ENCODE measurements at regions not wholly inside any gene's neighbourhood (a gene's known extent, or its start where the extent isn't known, plus 50 kb on each side); places are given as distances from the start of the nearest gene placed in this dataset.

DNA sequence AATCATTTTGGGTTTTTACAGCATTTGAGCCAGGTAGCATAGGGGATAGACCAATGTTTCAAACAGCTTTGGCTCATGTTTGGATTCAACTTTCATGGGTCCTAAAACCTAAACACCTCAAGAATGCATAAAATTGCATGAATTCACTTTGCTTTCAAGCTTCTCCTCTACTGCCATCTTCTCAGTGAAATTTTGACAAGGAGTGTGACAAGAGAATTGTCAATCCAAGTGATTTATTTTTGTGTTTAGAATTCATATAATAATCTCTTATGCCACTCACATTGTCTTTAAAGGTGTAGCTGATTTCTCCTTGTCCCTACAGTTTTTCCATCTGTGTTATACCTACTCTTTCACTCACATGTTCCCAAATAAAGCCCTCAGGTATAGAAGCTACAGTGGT lies 264.8 kb upstream of the RND3 start:
- H3K27ac ChIP-seq (ENCODE audit: insufficient read depth, low read length, poor library complexity, severe bottlenecking) = no peak overlapping the region
- no peaks in the 10 kb centered on the region for H3K36me3 ChIP-seq (ENCODE audit: control insufficient read depth, insufficient read depth, low read length)
- DNase-seq = no peak

DNA sequence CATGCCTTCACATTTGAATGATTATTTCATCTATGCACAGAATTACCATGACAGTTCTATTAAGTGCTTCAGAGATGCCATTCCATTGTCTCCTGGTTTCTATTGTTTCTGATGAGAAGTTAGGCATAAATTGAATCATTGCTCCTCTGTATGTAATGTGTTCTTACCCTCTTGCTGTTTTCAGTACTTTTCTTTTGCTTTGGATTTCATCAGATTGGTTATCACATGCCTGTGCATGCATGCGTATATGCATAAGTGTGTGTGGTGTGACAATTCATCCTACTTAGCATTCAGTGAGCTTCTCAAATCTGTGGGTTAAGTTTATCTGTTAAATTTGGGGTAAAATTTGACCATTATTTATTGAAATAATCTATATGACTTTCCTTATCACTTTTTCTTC lies 263.3 kb upstream of the RND3 start:
- Histone ChIP-seq H3K4me3 (ENCODE audit: insufficient read depth, low read depth, low read length, poor library complexity, severe bottlenecking) (no peak overlapping the region), H3K27ac (ENCODE audit: insufficient read depth, low read length, poor library complexity, severe bottlenecking) (no peak overlapping the region), H3K9me3 (ENCODE audit: control insufficient read depth, low read length) (no peaks in the 10 kb centered on the region), H3K27me3 (replicated peaks; ENCODE audit: control insufficient read depth, insufficient read depth, low read length, poor library complexity, severe bottlenecking) (no peaks in the 10 kb centered on the region), H3K36me3 (ENCODE audit: control insufficient read depth, insufficient read depth, low read length) (no peaks in the 10 kb centered on the region), H3K4me1 (ENCODE audit: control insufficient read depth, insufficient read depth, low read length, poor library complexity, severe bottlenecking) (no peaks in the 10 kb centered on the region)
- no peak for DNase-seq

More for the DNA sequence above, 264.8 kb upstream of the RND3 start:
- H3K9me3 ChIP-seq (ENCODE audit: control insufficient read depth, low read length) = no peaks in the 10 kb centered on the region
- H3K27me3 ChIP-seq (replicated peaks; ENCODE audit: control insufficient read depth, insufficient read depth, low read length, poor library complexity, severe bottlenecking) = no peaks in the 10 kb centered on the region
- H3K4me1 ChIP-seq (ENCODE audit: control insufficient read depth, insufficient read depth, low read length, poor library complexity, severe bottlenecking) = no peaks in the 10 kb centered on the region
- no peak overlapping the region for H3K4me3 ChIP-seq (ENCODE audit: insufficient read depth, low read depth, low read length, poor library complexity, severe bottlenecking)

DNA sequence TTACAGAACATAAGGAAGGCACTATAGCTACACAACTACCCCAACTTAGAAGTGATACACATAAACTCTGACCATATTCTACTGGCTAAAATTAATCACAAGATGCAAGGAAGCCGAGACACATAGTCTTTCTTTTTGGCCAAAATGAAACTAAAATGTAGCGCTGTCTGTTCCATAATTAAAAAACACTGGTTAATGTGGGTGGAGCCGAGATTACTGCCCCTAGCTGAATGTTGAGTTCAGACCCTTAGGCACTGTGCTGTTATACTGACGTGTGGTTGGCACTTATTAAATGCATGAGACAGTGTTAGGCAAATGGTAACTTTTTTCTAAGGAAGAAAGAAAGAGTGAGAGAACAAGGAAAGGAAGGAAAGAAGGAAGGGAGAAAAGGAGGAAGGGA lies 254.6 kb upstream of the RND3 start:
- no peaks in the 10 kb centered on the region for H3K4me1 ChIP-seq (ENCODE audit: control insufficient read depth, insufficient read depth, low read length, poor library complexity, severe bottlenecking)
- no peak for DNase-seq
- H3K27me3 ChIP-seq (replicated peaks; ENCODE audit: control insufficient read depth, insufficient read depth, low read length, poor library complexity, severe bottlenecking) = no peaks in the 10 kb centered on the region
- H3K27ac ChIP-seq (ENCODE audit: insufficient read depth, low read length, poor library complexity, severe bottlenecking) = no peak overlapping the region
- no peaks in the 10 kb centered on the region for H3K9me3 ChIP-seq (ENCODE audit: control insufficient read depth, low read length)
- H3K4me3 ChIP-seq (ENCODE audit: insufficient read depth, low read depth, low read length, poor library complexity, severe bottlenecking) = no peak overlapping the region
- H3K36me3 ChIP-seq (ENCODE audit: control insufficient read depth, insufficient read depth, low read length) = no peaks in the 10 kb centered on the region

DNA sequence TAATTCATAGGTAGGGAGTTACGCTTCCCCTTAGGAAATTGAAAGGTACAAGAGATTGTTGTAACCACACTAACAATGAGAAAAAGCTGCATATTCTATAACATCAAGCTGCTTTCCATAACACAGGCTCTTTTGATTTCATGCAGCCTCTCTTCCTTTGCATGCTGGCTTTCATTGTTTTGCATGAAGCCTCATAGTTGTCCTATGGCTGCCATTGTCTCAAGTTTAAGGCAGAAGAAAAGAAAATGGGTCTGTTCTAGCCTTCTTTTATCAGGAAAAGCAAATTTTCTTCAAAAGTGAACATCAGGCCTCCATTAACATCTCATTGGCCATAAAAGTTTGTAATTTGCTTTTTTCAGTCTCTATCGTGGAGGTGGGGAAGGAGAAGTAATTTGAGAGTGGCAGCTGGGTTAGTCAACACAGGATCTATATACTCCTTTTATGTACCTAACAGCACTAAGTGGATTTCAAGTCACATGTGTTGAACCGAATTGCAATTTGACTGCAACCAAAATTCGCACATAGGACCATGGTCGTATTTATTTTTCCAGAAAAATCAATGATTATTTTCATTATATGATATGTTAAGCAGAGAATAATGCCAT lies 248.5 kb upstream of the RND3 start:
- H3K36me3 ChIP-seq (ENCODE audit: control insufficient read depth, insufficient read depth, low read length) = no peaks in the 10 kb centered on the region
- H3K27me3 ChIP-seq (replicated peaks; ENCODE audit: control insufficient read depth, insufficient read depth, low read length, poor library complexity, severe bottlenecking) = no peaks in the 10 kb centered on the region
- no peak overlapping the region for H3K27ac ChIP-seq (ENCODE audit: insufficient read depth, low read length, poor library complexity, severe bottlenecking)
- no peak for DNase-seq
- no peaks in the 10 kb centered on the region for H3K9me3 ChIP-seq (ENCODE audit: control insufficient read depth, low read length)
- H3K4me3 ChIP-seq (ENCODE audit: insufficient read depth, low read depth, low read length, poor library complexity, severe bottlenecking) = no peak overlapping the region
- no peaks in the 10 kb centered on the region for H3K4me1 ChIP-seq (ENCODE audit: control insufficient read depth, insufficient read depth, low read length, poor library complexity, severe bottlenecking)

DNA sequence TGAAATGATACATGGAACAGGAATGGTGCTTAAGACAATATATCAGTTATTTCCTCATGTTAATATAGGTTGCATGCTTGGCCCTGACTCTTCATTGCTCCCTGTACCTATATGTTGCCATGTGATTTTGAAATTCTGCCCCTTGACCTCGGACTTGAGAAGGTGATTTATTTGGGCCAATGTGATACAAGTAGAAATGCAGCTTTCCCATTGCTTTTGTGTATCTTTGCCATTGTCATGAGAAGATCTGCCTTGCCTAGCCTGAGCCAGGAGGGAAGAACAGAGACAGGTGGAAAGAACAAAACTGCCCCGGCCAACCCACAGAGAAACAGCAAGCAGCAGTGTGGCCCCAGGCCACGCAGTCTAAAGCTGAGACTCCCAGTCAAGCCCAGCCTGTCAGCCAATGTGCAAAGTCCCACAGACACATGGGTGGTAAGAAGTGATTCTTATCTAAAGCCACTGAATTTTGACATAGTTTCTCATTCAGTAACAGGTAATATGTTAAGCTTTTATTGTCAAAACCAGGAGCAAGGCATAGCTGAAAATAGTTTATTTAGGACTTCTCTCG lies 245.7 kb upstream of the RND3 start:
- no peaks in the 10 kb centered on the region for H3K27me3 ChIP-seq (replicated peaks; ENCODE audit: control insufficient read depth, insufficient read depth, low read length, poor library complexity, severe bottlenecking)
- no peak for DNase-seq
- H3K9me3 ChIP-seq (ENCODE audit: control insufficient read depth, low read length) = no peaks in the 10 kb centered on the region
- H3K27ac ChIP-seq (ENCODE audit: insufficient read depth, low read length, poor library complexity, severe bottlenecking) = no peak overlapping the region
- no peaks in the 10 kb centered on the region for H3K4me1 ChIP-seq (ENCODE audit: control insufficient read depth, insufficient read depth, low read length, poor library complexity, severe bottlenecking)
- H3K4me3 ChIP-seq (ENCODE audit: insufficient read depth, low read depth, low read length, poor library complexity, severe bottlenecking) = no peak overlapping the region
- no peaks in the 10 kb centered on the region for H3K36me3 ChIP-seq (ENCODE audit: control insufficient read depth, insufficient read depth, low read length)

DNA sequence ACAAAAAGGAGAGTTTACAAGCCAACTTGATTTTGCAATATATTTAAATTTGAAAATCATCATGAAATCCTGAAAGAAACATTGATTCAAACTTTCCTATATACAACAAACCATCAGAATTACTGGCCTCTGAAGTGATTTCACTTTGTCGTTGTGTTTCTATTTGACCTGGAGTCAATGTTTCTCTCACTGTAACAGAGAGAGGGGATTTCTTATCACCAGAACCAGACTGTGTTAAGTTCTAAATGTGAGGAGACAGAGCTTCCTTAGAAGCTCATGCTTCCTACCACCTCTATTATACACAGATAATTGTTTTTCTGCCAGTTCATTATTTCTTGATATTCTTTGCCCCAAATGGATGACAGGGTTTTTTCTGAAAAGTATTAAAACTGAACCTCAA lies 245.0 kb upstream of the RND3 start:
- no peak for DNase-seq
- Histone ChIP-seq H3K4me1 (ENCODE audit: control insufficient read depth, insufficient read depth, low read length, poor library complexity, severe bottlenecking) (no peaks in the 10 kb centered on the region), H3K27ac (ENCODE audit: insufficient read depth, low read length, poor library complexity, severe bottlenecking) (no peak overlapping the region), H3K27me3 (replicated peaks; ENCODE audit: control insufficient read depth, insufficient read depth, low read length, poor library complexity, severe bottlenecking) (no peaks in the 10 kb centered on the region), H3K4me3 (ENCODE audit: insufficient read depth, low read depth, low read length, poor library complexity, severe bottlenecking) (no peak overlapping the region), H3K36me3 (ENCODE audit: control insufficient read depth, insufficient read depth, low read length) (no peaks in the 10 kb centered on the region), H3K9me3 (ENCODE audit: control insufficient read depth, low read length) (no peaks in the 10 kb centered on the region)

DNA sequence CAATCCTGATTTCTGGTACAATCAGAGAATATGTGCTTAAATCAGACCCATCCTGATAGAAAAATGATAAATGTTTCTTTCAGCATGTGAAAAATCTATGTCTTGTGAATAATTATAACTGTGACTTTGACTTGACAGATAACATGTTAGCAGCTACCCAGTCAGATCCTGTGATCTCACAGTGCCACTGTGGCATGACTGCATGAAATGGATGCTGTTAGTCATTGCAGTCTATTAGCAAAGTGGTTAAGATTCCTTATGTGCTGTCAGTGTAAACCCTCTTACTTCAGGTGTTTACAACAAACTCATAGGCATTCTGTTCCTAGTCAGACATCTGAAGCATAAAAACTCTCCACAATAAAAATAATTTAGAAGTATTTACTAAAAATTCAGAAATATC lies 244.6 kb upstream of the RND3 start:
- Histone ChIP-seq H3K36me3 (ENCODE audit: control insufficient read depth, insufficient read depth, low read length) (no peaks in the 10 kb centered on the region), H3K4me1 (ENCODE audit: control insufficient read depth, insufficient read depth, low read length, poor library complexity, severe bottlenecking) (no peaks in the 10 kb centered on the region), H3K27me3 (replicated peaks; ENCODE audit: control insufficient read depth, insufficient read depth, low read length, poor library complexity, severe bottlenecking) (no peaks in the 10 kb centered on the region), H3K4me3 (ENCODE audit: insufficient read depth, low read depth, low read length, poor library complexity, severe bottlenecking) (no peak overlapping the region), H3K9me3 (ENCODE audit: control insufficient read depth, low read length) (no peaks in the 10 kb centered on the region), H3K27ac (ENCODE audit: insufficient read depth, low read length, poor library complexity, severe bottlenecking) (no peak overlapping the region)
- DNase-seq = no peak

DNA sequence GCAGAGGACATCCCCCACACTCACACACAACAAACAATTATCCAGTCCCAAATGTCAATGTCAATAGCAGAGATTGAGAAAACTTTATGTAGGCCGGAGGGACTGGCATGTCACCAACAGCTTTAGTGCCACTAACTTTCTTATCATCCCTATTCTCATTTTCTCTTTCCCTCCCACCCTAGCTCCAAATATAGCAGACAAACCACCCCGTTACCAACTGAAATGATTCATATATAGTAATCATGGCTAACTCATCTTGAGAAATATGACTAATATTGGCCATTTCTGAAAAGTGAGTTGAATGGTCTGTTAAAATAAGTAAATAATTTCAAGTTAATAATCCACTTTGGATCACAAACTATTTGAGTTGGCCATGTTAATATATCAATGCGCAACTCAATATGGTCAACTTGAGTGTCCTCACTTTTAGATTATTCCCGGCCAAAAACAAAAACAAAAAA lies 242.1 kb upstream of the RND3 start:
- Histone ChIP-seq H3K27me3 (replicated peaks; ENCODE audit: control insufficient read depth, insufficient read depth, low read length, poor library complexity, severe bottlenecking) (no peaks in the 10 kb centered on the region), H3K36me3 (ENCODE audit: control insufficient read depth, insufficient read depth, low read length) (no peaks in the 10 kb centered on the region), H3K27ac (ENCODE audit: insufficient read depth, low read length, poor library complexity, severe bottlenecking) (no peak overlapping the region), H3K4me3 (ENCODE audit: insufficient read depth, low read depth, low read length, poor library complexity, severe bottlenecking) (no peak overlapping the region), H3K4me1 (ENCODE audit: control insufficient read depth, insufficient read depth, low read length, poor library complexity, severe bottlenecking) (no peaks in the 10 kb centered on the region), H3K9me3 (ENCODE audit: control insufficient read depth, low read length) (no peaks in the 10 kb centered on the region)
- no peak for DNase-seq

DNA sequence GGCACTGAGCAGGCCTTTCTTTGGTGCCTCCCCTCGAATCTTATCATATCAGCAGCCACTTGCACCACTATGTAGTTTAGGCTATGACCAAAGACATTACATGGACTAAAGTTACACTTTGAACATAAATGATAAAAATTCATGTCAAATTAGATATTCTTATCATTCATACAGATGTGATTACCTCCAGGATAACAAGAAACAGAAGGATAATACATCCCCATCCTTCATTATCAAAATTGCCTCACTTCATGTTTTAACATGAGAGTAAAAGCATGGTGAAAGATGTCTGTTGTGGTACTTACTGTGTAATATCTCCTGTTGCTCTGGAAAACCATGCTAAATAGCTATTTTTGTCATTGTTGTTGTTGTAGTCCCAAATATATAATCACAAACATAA lies 230.8 kb upstream of the RND3 start:
- no peaks in the 10 kb centered on the region for H3K4me1 ChIP-seq (ENCODE audit: control insufficient read depth, insufficient read depth, low read length, poor library complexity, severe bottlenecking)
- no peak overlapping the region for H3K27ac ChIP-seq (ENCODE audit: insufficient read depth, low read length, poor library complexity, severe bottlenecking)
- no peaks in the 10 kb centered on the region for H3K36me3 ChIP-seq (ENCODE audit: control insufficient read depth, insufficient read depth, low read length)
- no peak for DNase-seq
- no peak overlapping the region for H3K4me3 ChIP-seq (ENCODE audit: insufficient read depth, low read depth, low read length, poor library complexity, severe bottlenecking)
- no peaks in the 10 kb centered on the region for H3K27me3 ChIP-seq (replicated peaks; ENCODE audit: control insufficient read depth, insufficient read depth, low read length, poor library complexity, severe bottlenecking)
- no peaks in the 10 kb centered on the region for H3K9me3 ChIP-seq (ENCODE audit: control insufficient read depth, low read length)

DNA sequence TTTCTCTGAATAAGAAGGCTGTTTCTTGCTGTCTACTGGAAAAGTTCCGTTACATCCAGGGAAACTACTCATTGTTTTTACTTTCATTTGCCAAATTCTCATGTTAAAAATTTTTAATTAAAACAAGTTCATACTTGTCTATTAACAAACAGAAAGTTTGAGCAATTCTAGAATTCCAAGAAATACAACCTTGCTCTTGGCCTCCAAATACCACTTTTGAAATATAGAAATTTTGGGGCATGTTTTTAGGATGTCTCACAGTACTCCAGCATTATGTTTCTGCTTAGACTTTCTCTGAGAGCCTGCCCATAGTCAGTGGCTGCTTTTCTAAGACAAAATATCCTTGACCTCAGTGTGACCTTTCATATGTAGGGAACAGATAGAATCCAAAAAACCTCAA lies 228.7 kb upstream of the RND3 start:
- H3K4me1 ChIP-seq (ENCODE audit: control insufficient read depth, insufficient read depth, low read length, poor library complexity, severe bottlenecking) = no peaks in the 10 kb centered on the region
- H3K27ac ChIP-seq (ENCODE audit: insufficient read depth, low read length, poor library complexity, severe bottlenecking) = no peak overlapping the region
- no peaks in the 10 kb centered on the region for H3K9me3 ChIP-seq (ENCODE audit: control insufficient read depth, low read length)
- no peaks in the 10 kb centered on the region for H3K36me3 ChIP-seq (ENCODE audit: control insufficient read depth, insufficient read depth, low read length)
- DNase-seq = no peak
- H3K27me3 ChIP-seq (replicated peaks; ENCODE audit: control insufficient read depth, insufficient read depth, low read length, poor library complexity, severe bottlenecking) = no peaks in the 10 kb centered on the region
- no peak overlapping the region for H3K4me3 ChIP-seq (ENCODE audit: insufficient read depth, low read depth, low read length, poor library complexity, severe bottlenecking)

Measured in effector memory CD4-positive, alpha-beta T cell (primary cell).